OCI-LY1 (cell line): ENCODE measurements at regions not wholly inside any gene's neighbourhood (a gene's known extent, or its start where the extent isn't known, plus 50 kb on each side); places are given as distances from the start of the nearest gene placed in this dataset.

Source experiments
- CTCF ChIP-seq: fragments of 200-600 bp; sonication (generic), shearing (Covaris generic); IDR thresholded peaks from 2 replicates; pipeline ENCODE4 v1.5.1; 2017; ENCODE audit warnings: mild to moderate bottlenecking, antibody characterized with exemption, low read length, moderate library complexity, mixed read lengths
- EZH2 ChIP-seq: fragments of 200-600 bp; sonication (generic), shearing (Covaris generic); IDR thresholded peaks from 2 replicates; pipeline ENCODE4 v1.8.0; 2017; ENCODE audit warnings: borderline replicate concordance, mixed run types, mild to moderate bottlenecking, antibody characterized with exemption, low read length, moderate library complexity, mixed read lengths

GRCh38 chr10:111967116-111967515 is 216.4 kb downstream of the GPAM start:
- no peak for TF ChIP-seq CTCF
- no peak for TF ChIP-seq EZH2
